ENCODE measurements at regions not wholly inside any gene's neighbourhood (a gene's known extent, or its start where the extent isn't known, plus 50 kb on each side); places are given as distances from the start of the nearest gene placed in this dataset.

DNA sequence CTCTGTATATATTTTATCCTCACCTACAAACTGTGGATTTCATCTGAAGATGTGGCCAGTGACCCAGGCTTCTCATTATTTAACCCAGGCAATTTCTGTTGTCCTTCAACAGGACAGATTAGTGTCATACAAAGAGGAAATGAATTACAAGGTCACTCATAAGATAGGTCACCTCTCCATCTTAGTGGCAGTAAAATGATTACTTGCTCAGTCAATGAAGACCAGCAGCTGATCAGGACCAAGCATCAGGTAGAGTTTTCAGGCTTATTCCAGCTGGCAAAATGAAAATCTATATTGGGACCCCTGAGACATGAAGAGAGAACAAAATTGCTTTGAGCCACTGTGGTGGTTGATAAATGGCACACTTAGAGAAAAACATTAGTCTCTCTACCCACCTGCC lies 135.2 kb upstream of the PRDM9 start:
- Histone ChIP-seq H3K36me3 (ENCODE audit: control insufficient read depth, low read length) (no peaks in the 10 kb centered on the region), H3K4me3 (ENCODE audit: low read length) (no peak overlapping the region), H3K4me1 (ENCODE audit: control insufficient read depth, low read length) (no peaks in the 10 kb centered on the region), H3K27me3 (ENCODE audit: control insufficient read depth, low read length) (no peaks in the 10 kb centered on the region), H3F3A (ENCODE audit: control insufficient read depth, insufficient read depth) (no peaks in the 10 kb centered on the region), H3K4me2 (ENCODE audit: low read length) (no peak overlapping the region), H3K9me3 (ENCODE audit: control insufficient read depth, insufficient read depth, low read length) (no peaks in the 10 kb centered on the region), H3K9me2 (replicated peaks; ENCODE audit: control insufficient read depth, low read length) (no peaks in the 10 kb centered on the region), H3K27ac (ENCODE audit: low read depth, low read length) (no peak overlapping the region), H4K20me1 (ENCODE audit: control insufficient read depth, insufficient read depth, low read depth, low read length) (no peaks in the 10 kb centered on the region), H3K79me2 (ENCODE audit: control insufficient read depth, low read length) (no peaks in the 10 kb centered on the region)
- TF ChIP-seq, protein P1, sequence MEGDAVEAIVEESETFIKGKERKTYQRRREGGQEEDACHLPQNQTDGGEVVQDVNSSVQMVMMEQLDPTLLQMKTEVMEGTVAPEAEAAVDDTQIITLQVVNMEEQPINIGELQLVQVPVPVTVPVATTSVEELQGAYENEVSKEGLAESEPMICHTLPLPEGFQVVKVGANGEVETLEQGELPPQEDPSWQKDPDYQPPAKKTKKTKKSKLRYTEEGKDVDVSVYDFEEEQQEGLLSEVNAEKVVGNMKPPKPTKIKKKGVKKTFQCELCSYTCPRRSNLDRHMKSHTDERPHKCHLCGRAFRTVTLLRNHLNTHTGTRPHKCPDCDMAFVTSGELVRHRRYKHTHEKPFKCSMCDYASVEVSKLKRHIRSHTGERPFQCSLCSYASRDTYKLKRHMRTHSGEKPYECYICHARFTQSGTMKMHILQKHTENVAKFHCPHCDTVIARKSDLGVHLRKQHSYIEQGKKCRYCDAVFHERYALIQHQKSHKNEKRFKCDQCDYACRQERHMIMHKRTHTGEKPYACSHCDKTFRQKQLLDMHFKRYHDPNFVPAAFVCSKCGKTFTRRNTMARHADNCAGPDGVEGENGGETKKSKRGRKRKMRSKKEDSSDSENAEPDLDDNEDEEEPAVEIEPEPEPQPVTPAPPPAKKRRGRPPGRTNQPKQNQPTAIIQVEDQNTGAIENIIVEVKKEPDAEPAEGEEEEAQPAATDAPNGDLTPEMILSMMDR (IDR thresholded peaks at IDR 0.05; ENCODE audit: low read depth, low read length, poor library complexity, severe bottlenecking), result no peak

DNA sequence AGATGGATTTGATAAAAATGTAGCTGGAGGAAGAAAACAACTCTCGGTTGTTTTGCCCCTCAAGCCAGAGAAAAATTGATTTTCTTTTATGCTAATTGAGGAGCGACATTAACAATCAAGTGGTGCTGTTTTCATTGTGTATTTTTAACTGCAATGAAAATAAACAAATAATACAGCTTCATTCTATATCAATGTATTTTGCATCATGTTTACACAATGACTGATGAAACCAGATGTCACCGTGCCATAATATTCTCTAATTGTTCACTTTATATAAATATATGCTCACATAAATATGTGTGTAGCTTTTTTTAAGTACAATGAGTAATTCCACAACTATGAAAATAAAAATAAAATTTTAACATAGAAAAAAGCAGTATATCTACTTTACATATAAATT lies 139.0 kb upstream of the PRDM9 start:
- H3K9me2 ChIP-seq (replicated peaks; ENCODE audit: control insufficient read depth, low read length), result no peaks in the 10 kb centered on the region
- no peaks in the 10 kb centered on the region for H3K9me3 ChIP-seq (ENCODE audit: control insufficient read depth, insufficient read depth, low read length)
- H3K4me3 ChIP-seq (ENCODE audit: low read length), result no peak overlapping the region
- no peak overlapping the region for H3K27ac ChIP-seq (ENCODE audit: low read depth, low read length)
- no peaks in the 10 kb centered on the region for H3K4me1 ChIP-seq (ENCODE audit: control insufficient read depth, low read length)
- no peak for TF ChIP-seq EZH2phosphoT487 (IDR thresholded peaks at IDR 0.05; ENCODE audit: borderline replicate concordance, low read length)
- TF ChIP-seq, protein P1 (IDR thresholded peaks at IDR 0.05; ENCODE audit: low read depth, low read length, poor library complexity, severe bottlenecking), result no peak
- H3K79me2 ChIP-seq (ENCODE audit: control insufficient read depth, low read length), result no peaks in the 10 kb centered on the region
- H3K4me2 ChIP-seq (ENCODE audit: low read length), result no peak overlapping the region
- H3F3A ChIP-seq (ENCODE audit: control insufficient read depth, insufficient read depth), result no peaks in the 10 kb centered on the region
- H3K36me3 ChIP-seq (ENCODE audit: control insufficient read depth, low read length), result no peaks in the 10 kb centered on the region
- H3K27me3 ChIP-seq (ENCODE audit: control insufficient read depth, low read length), result no peaks in the 10 kb centered on the region
- H4K20me1 ChIP-seq (ENCODE audit: control insufficient read depth, insufficient read depth, low read depth, low read length), result no peaks in the 10 kb centered on the region

DNA sequence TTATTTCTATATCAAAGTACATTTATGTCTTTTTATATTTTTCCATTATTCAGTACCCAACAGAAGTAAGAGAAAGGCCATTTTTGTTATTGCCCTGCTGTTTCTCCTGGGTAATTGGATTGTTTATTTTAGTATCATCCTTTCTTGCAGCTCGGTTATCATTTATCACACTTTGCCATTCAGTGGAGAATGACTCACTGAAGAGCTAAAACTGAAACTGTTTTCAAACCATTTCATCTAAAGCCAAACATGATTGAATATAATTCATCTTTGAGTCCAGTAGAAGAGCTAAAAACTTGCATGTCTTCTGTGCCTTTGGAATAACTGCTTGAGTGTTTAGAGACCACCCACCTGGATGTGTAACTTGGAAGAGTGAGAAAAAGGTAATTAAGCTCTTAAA lies 139.5 kb upstream of the PRDM9 start:
- H3K4me1 ChIP-seq (ENCODE audit: control insufficient read depth, low read length), result no peaks in the 10 kb centered on the region
- no peak overlapping the region for H3K4me2 ChIP-seq (ENCODE audit: low read length)

More for the DNA sequence above, 139.5 kb upstream of the PRDM9 start:
- no peaks in the 10 kb centered on the region for H3K9me2 ChIP-seq (replicated peaks; ENCODE audit: control insufficient read depth, low read length)
- no peaks in the 10 kb centered on the region for H3F3A ChIP-seq (ENCODE audit: control insufficient read depth, insufficient read depth)
- no peak overlapping the region for H3K4me3 ChIP-seq (ENCODE audit: low read length)
- no peaks in the 10 kb centered on the region for H3K27me3 ChIP-seq (ENCODE audit: control insufficient read depth, low read length)
- no peaks in the 10 kb centered on the region for H4K20me1 ChIP-seq (ENCODE audit: control insufficient read depth, insufficient read depth, low read depth, low read length)
- H3K36me3 ChIP-seq (ENCODE audit: control insufficient read depth, low read length), result no peaks in the 10 kb centered on the region
- H3K79me2 ChIP-seq (ENCODE audit: control insufficient read depth, low read length), result no peaks in the 10 kb centered on the region
- TF ChIP-seq EZH2phosphoT487 (IDR thresholded peaks at IDR 0.05; ENCODE audit: borderline replicate concordance, low read length), result no peak
- TF ChIP-seq, protein P1 (IDR thresholded peaks at IDR 0.05; ENCODE audit: low read depth, low read length, poor library complexity, severe bottlenecking), result no peak
- H3K9me3 ChIP-seq (ENCODE audit: control insufficient read depth, insufficient read depth, low read length), result no peaks in the 10 kb centered on the region
- H3K27ac ChIP-seq (ENCODE audit: low read depth, low read length), result no peak overlapping the region

All from DOHH2 (cell line).